ENCODE measurements at regions not wholly inside any gene's neighbourhood (a gene's known extent, or its start where the extent isn't known, plus 50 kb on each side); places are given as distances from the start of the nearest gene placed in this dataset.

DNA sequence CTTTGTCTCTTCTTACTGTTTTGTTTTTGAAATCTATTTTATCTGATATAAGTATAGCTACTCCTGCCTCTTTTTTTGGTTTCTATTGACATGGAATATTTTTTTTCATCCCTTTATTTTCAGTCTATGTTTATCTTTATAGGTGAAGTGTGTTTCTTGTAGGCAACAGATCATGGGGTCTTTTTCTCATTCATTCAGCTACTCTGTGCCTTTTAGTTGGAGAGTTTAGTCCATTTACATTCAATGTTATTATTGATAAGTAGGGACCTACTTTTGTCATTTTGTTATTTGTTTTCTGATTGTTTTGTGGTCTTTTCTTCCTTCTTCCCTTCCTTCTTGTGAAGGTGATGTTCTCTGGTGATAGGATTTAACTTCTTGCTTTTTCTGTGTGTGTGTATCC lies 60.0 kb upstream of the STK39 start:
- TF ChIP-seq ZFX (IDR thresholded peaks at IDR 0.05) (no peak), ZNF274 (IDR thresholded peaks at IDR 0.05; ENCODE audit: low read depth, low read length) (no peak), TCF7L2 (IDR thresholded peaks at IDR 0.05; ENCODE audit: borderline replicate concordance, extremely low read depth, insufficient read depth, insufficient read length) (no peak), POLR2A (IDR thresholded peaks at IDR 0.05; ENCODE audit: borderline replicate concordance, extremely low read depth, insufficient read depth, insufficient read length) (no peak), RAD21 (IDR thresholded peaks at IDR 0.05; ENCODE audit: low read depth) (no peak), ELF1 (IDR thresholded peaks at IDR 0.05; ENCODE audit: borderline replicate concordance, low read depth) (no peak), SIN3A (IDR thresholded peaks at IDR 0.05; ENCODE audit: low read depth) (no peak), EZH2 (IDR thresholded peaks at IDR 0.05) (no peak), JUND (IDR thresholded peaks at IDR 0.05) (no peak), EZH2phosphoT487 (IDR thresholded peaks at IDR 0.05; ENCODE audit: borderline replicate concordance) (no peak), SP1 (IDR thresholded peaks at IDR 0.05; ENCODE audit: low read depth) (no peak), EGR1 (IDR thresholded peaks at IDR 0.05; ENCODE audit: low read depth) (no peak), POLR2AphosphoS5 (IDR thresholded peaks at IDR 0.05; ENCODE audit: low read depth, low read length) (no peak)
- TF ChIP-seq, protein P1, sequence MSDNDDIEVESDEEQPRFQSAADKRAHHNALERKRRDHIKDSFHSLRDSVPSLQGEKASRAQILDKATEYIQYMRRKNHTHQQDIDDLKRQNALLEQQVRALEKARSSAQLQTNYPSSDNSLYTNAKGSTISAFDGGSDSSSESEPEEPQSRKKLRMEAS (IDR thresholded peaks at IDR 0.05), result no peak
- TF ChIP-seq, protein P2, sequence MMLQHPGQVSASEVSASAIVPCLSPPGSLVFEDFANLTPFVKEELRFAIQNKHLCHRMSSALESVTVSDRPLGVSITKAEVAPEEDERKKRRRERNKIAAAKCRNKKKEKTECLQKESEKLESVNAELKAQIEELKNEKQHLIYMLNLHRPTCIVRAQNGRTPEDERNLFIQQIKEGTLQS (IDR thresholded peaks at IDR 0.05), result no peak
- TF ChIP-seq, protein P3, sequence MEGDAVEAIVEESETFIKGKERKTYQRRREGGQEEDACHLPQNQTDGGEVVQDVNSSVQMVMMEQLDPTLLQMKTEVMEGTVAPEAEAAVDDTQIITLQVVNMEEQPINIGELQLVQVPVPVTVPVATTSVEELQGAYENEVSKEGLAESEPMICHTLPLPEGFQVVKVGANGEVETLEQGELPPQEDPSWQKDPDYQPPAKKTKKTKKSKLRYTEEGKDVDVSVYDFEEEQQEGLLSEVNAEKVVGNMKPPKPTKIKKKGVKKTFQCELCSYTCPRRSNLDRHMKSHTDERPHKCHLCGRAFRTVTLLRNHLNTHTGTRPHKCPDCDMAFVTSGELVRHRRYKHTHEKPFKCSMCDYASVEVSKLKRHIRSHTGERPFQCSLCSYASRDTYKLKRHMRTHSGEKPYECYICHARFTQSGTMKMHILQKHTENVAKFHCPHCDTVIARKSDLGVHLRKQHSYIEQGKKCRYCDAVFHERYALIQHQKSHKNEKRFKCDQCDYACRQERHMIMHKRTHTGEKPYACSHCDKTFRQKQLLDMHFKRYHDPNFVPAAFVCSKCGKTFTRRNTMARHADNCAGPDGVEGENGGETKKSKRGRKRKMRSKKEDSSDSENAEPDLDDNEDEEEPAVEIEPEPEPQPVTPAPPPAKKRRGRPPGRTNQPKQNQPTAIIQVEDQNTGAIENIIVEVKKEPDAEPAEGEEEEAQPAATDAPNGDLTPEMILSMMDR (IDR thresholded peaks at IDR 0.05 in 2 of 3, conservative IDR thresholded peaks at IDR 0.05 in 1 of 3; ENCODE audit: borderline replicate concordance in 1 of 3, insufficient read depth in 1 of 3, low read depth in 2 of 3, low read length in 2 of 3), result no peak
- CTCF ChIA-PET, result no interaction called here

More for the DNA sequence above, 60.0 kb upstream of the STK39 start:
- H3K9ac ChIP-seq (ENCODE audit: low read length), result no peak overlapping the region
- H3K9me2 ChIP-seq (ENCODE audit: insufficient read depth), result no peaks in the 10 kb centered on the region
- H4K20me1 ChIP-seq (ENCODE audit: insufficient read depth), result no peaks in the 10 kb centered on the region
- intact Hi-C loops (cut with micrococcal nuclease), result no loop called here
- H3K9me3 ChIP-seq (ENCODE audit: control insufficient read depth in 1 of 2, insufficient read depth in 1 of 2, low read depth in 1 of 2, low read length in 2 of 2), result no peaks in the 10 kb centered on the region
- ChIA-PET RAD21 (ENCODE audit: low non-redundant PET in 1 of 2, low total read pairs in 2 of 2, uncharacterized antibody in 2 of 2, unreplicated experiment in 2 of 2) (no interaction called here), POLR2A (no interaction called here)
- no peaks in the 10 kb centered on the region for H3K4me1 ChIP-seq (ENCODE audit: control insufficient read depth in 1 of 2, insufficient read depth in 2 of 2, low read length in 2 of 2)
- no peaks in the 10 kb centered on the region for H3K27me3 ChIP-seq (ENCODE audit: insufficient read depth, low read length)
- DNase-seq (ENCODE audit: low read depth, low spot score) (no peak), ATAC-seq (no peak)
- H3K27ac ChIP-seq (ENCODE audit: low read depth, low read length), result no peak overlapping the region
- no peaks in the 10 kb centered on the region for H3K79me2 ChIP-seq (ENCODE audit: insufficient read depth, low read length)
- no peak overlapping the region for H2AFZ ChIP-seq (ENCODE audit: low read depth, low read length, poor library complexity, severe bottlenecking)
- no TSS peak for BruUV-seq (replicated peaks)
- no peak overlapping the region for H3K4me3 ChIP-seq (replicated peaks in 1 of 2; ENCODE audit: low read depth in 1 of 2, low read length in 2 of 2)
- no peaks in the 10 kb centered on the region for H3K36me3 ChIP-seq (ENCODE audit: control insufficient read depth in 1 of 2, insufficient read depth in 2 of 2, low read length in 2 of 2)
- H3K4me2 ChIP-seq (ENCODE audit: low read length), result no peak overlapping the region

Data from HCT116 (cell line).